DOHH2 (cell line): ENCODE measurements at regions not wholly inside any gene's neighbourhood (a gene's known extent, or its start where the extent isn't known, plus 50 kb on each side); places are given as distances from the start of the nearest gene placed in this dataset.

Source experiments
- H3F3A ChIP-seq: fragments of 200-600 bp; sonication (generic), shearing (Covaris generic); 2 replicates; pipeline ENCODE4 v1.6.0; 2016; ENCODE audit warnings: antibody characterized with exemption, mild to moderate bottlenecking; ENCODE audit not compliant: control insufficient read depth, insufficient read depth
- H3K27ac ChIP-seq: fragments of 200-600 bp; sonication (generic); 2 replicates; pipeline ENCODE4 v1.5.1; 2014; ENCODE audit warnings: low read depth, mild to moderate bottlenecking, low read length, moderate library complexity
- H3K27me3 ChIP-seq: fragments of 200-600 bp; sonication (generic); 2 replicates; pipeline ENCODE4 v1.6.1; 2014; ENCODE audit warnings: mild to moderate bottlenecking, low read length, mixed read lengths; ENCODE audit not compliant: control insufficient read depth
- H3K36me3 ChIP-seq: fragments of 200-600 bp; sonication (generic); 2 replicates; pipeline ENCODE4 v1.6.1; 2014; ENCODE audit warnings: mild to moderate bottlenecking, low read length, moderate library complexity, mixed read lengths; ENCODE audit not compliant: control insufficient read depth
- H3K4me1 ChIP-seq: fragments of 200-600 bp; sonication (generic); 2 replicates; pipeline ENCODE4 v1.6.1; 2014; ENCODE audit warnings: mild to moderate bottlenecking, low read length, mixed read lengths; ENCODE audit not compliant: control insufficient read depth
- H3K4me2 ChIP-seq: fragments of 200-600 bp; sonication (generic); 2 replicates; pipeline ENCODE4 v1.6.0; 2014; ENCODE audit warnings: mild to moderate bottlenecking, low read length, moderate library complexity
- H3K4me3 ChIP-seq: fragments of 200-600 bp; sonication (generic); 2 replicates; pipeline ENCODE4 v1.5.1; 2014; ENCODE audit warnings: mild to moderate bottlenecking, low read length, mixed read lengths
- H3K79me2 ChIP-seq: fragments of 200-600 bp; sonication (generic); 2 replicates; pipeline ENCODE4 v1.6.1; 2014; ENCODE audit warnings: mild to moderate bottlenecking, low read length, mixed read lengths; ENCODE audit not compliant: control insufficient read depth
- H3K9me2 ChIP-seq: fragments of 200-600 bp; sonication (generic); replicated peaks from 2 replicates; pipeline ENCODE4 v1.6.1; 2014; ENCODE audit warnings: mild to moderate bottlenecking, low read length, mixed read lengths; ENCODE audit not compliant: control insufficient read depth
- H3K9me3 ChIP-seq: fragments of 200-600 bp; sonication (generic); 2 replicates; pipeline ENCODE4 v1.6.1; 2014; ENCODE audit warnings: antibody characterized with exemption, low read length, mixed read lengths; ENCODE audit not compliant: control insufficient read depth, insufficient read depth
- H4K20me1 ChIP-seq: fragments of 200-600 bp; sonication (generic); 2 replicates; pipeline ENCODE4 v1.6.0; 2014; ENCODE audit warnings: low read depth, mild to moderate bottlenecking, antibody characterized with exemption, low read length, moderate library complexity; ENCODE audit not compliant: control insufficient read depth, insufficient read depth
- EZH2phosphoT487 ChIP-seq: fragments of 200-600 bp; sonication (generic); IDR thresholded peaks from 2 replicates; pipeline ENCODE4 v1.6.1; 2017; ENCODE audit warnings: borderline replicate concordance, mild to moderate bottlenecking, antibody characterized with exemption, low read length, moderate library complexity, mixed read lengths
- TF ChIP-seq, protein P1 (sequence below): fragments of 200-600 bp; sonication (generic); IDR thresholded peaks from one replicate; pipeline ENCODE4 v1.5.1; 2014; ENCODE audit warnings: antibody characterized with exemption, mild to moderate bottlenecking, low read depth, low read length; ENCODE audit not compliant: poor library complexity, severe bottlenecking

DNA sequence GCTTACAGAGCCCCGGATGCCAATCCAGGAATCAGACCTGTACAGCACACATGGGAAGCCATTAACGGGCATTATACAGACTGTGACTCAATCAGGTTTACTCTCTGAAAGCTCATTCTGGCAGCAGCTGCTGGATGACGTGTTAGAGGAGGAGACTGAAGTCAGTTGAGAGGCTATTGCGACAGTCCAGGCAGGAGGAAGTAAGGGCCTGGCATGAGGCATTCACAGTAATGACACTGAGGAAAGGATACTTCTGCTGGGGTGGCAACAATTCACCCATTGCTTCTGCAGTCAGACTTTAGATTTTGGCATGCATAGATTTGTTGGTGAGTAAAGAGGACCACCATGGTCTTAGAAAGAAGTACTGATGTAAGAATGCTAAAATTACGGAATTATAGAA, 151.0 kb upstream of the HEY2 start:
- no peaks in the 10 kb centered on the region for H3F3A ChIP-seq
- H3K4me2 ChIP-seq = no peak overlapping the region
- TF ChIP-seq, protein P1, sequence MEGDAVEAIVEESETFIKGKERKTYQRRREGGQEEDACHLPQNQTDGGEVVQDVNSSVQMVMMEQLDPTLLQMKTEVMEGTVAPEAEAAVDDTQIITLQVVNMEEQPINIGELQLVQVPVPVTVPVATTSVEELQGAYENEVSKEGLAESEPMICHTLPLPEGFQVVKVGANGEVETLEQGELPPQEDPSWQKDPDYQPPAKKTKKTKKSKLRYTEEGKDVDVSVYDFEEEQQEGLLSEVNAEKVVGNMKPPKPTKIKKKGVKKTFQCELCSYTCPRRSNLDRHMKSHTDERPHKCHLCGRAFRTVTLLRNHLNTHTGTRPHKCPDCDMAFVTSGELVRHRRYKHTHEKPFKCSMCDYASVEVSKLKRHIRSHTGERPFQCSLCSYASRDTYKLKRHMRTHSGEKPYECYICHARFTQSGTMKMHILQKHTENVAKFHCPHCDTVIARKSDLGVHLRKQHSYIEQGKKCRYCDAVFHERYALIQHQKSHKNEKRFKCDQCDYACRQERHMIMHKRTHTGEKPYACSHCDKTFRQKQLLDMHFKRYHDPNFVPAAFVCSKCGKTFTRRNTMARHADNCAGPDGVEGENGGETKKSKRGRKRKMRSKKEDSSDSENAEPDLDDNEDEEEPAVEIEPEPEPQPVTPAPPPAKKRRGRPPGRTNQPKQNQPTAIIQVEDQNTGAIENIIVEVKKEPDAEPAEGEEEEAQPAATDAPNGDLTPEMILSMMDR = no peak
- no peak for TF ChIP-seq EZH2phosphoT487
- H3K4me1 ChIP-seq = no peaks in the 10 kb centered on the region
- no peaks in the 10 kb centered on the region for H3K9me2 ChIP-seq
- H3K4me3 ChIP-seq = no peak overlapping the region
- no peaks in the 10 kb centered on the region for H3K27me3 ChIP-seq
- no peaks in the 10 kb centered on the region for H3K36me3 ChIP-seq
- no peaks in the 10 kb centered on the region for H4K20me1 ChIP-seq
- no peaks in the 10 kb centered on the region for H3K9me3 ChIP-seq
- H3K79me2 ChIP-seq = no peaks in the 10 kb centered on the region
- no peak overlapping the region for H3K27ac ChIP-seq

DNA sequence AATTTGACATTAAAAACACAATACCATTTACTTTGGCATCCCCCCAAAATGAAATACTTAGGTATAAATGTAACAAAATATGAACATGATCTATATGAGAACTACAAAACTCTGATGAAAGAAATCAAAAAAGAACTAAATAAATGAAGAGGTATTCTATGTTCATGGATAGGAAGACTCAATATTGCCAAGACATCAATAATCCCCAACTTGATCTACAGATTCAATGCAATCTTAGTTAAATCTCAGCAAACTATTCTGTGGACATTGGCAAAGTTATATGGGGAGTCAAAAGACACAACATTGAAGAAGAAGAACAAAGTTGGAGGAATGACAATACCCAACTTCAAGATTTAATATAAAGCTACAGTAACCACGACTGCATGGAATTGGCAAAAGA, 145.2 kb upstream of the HEY2 start:
- Histone ChIP-seq H3K4me1 (no peaks in the 10 kb centered on the region), H3K9me3 (no peaks in the 10 kb centered on the region), H3K4me3 (no peak overlapping the region), H3K27me3 (no peaks in the 10 kb centered on the region), H3K9me2 (no peaks in the 10 kb centered on the region), H4K20me1 (no peaks in the 10 kb centered on the region), H3K36me3 (no peaks in the 10 kb centered on the region), H3F3A (no peaks in the 10 kb centered on the region), H3K4me2 (no peak overlapping the region), H3K27ac (no peak overlapping the region), H3K79me2 (no peaks in the 10 kb centered on the region)
- TF ChIP-seq EZH2phosphoT487 = no peak
- TF ChIP-seq, protein P1 = no peak

DNA sequence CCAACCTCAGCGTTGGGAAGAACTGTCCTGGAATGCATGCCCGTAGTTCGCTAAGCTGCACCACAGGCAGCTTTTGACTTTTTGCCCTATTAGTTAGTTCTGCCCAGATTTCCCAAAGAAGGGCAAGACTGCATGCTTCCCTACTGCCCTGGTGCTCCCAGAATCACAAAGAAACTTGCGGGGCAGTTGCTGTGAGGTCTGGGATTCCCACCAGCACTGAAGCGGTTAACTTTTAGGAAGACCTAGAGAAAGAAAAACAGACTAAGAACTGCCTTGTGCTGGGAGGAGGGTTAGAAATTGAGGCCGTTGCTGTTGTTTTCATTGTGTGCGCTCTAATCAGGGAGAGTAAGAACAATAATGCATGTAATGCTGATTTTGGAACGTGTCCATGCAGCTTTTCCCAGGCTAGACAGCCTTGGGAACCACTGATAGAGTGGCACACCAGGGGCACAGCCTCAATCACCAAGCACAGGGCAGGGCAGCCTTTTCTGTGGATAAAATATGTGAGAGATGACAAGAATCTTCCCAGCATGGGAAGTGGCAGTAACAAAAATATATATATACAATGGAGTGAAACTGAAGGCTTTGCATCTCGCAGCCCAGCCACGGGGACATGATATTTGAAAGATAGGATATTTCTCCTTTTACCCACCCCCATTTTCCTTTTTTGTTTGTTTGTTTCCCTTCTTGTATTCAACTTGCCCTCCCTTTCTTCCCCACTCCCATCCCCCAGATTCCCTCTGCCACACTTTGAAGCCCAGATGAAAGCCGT, 137.7 kb upstream of the HEY2 start:
- Histone ChIP-seq H3F3A (no peaks in the 10 kb centered on the region), H3K9me2 (no peaks in the 10 kb centered on the region), H3K27ac (no peak overlapping the region), H3K9me3 (no peaks in the 10 kb centered on the region), H3K36me3 (no peaks in the 10 kb centered on the region), H3K79me2 (no peaks in the 10 kb centered on the region), H3K4me3 (no peak overlapping the region), H3K27me3 (no peaks in the 10 kb centered on the region), H3K4me2 (no peak overlapping the region), H4K20me1 (no peaks in the 10 kb centered on the region), H3K4me1 (no peaks in the 10 kb centered on the region)
- no peak for TF ChIP-seq EZH2phosphoT487
- TF ChIP-seq, protein P1 = no peak
